CD4-positive, alpha-beta T cell treated with Interleukin-6 at 100 ng/mL for 8 hours (primary cell): ENCODE measurements at regions not wholly inside any gene's neighbourhood (a gene's known extent, or its start where the extent isn't known, plus 50 kb on each side); places are given as distances from the start of the nearest gene placed in this dataset.

Source experiments
- DNase-seq: peaks from one replicate; pipeline ENCODE4 v3.0.0-alpha.2; 2020; ENCODE audit warnings: mixed read lengths, low spot score

DNA sequence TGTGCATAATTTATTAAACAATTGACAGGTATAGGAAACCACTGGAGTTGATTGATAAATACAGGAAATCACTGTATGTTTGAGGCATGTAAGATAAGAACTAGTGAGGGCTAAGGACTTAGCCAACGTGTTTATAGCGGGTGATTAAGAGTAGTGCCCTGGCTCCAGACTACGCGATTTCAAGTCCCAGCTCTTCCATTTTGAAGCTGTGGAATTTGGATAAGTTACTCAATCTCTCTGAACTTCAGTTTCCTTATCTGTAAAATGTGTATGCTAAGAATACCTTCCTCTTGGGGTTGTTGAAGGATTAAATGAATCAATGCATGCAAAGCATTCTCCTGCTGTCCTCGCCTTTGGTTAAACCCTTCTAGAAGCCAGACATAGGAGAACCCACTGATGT, 143.3 kb upstream of the GJB5 start:
- no peak for DNase-seq

DNA sequence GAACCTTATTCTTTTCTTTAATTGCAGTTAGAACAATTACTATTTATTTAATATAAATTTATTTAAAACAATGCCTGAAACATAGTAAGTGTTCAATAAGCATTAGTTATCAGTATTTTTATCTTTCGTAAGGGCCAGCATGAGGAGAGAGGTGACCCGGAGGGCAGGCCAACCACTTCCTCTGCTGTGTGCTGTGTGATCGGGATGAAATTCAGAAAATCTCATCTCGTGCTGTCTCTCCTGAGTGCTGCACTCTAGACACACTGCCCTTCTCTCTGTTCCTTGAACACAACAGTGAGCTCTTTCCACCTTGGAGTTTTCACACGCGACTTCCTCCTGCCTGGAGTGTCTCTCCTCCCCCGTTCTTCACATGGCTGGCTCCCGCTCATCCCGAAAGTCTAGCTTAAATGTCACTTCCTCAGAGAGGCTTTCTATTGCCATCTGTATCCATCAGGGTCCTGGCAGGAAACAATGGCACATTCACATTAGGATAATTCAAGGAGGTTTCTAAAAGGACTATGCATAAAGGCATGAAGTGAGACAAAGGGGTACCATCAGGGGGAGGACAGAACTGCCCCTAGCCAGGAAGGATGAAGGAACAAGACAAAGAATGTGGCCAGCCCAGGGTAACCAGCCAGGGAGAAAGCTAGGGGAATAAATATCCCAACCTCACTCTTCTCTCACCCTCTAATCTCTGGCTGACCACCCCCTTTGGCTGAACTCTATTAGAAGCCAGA, 142.6 kb upstream of the GJB5 start:
- no peak for DNase-seq

DNA sequence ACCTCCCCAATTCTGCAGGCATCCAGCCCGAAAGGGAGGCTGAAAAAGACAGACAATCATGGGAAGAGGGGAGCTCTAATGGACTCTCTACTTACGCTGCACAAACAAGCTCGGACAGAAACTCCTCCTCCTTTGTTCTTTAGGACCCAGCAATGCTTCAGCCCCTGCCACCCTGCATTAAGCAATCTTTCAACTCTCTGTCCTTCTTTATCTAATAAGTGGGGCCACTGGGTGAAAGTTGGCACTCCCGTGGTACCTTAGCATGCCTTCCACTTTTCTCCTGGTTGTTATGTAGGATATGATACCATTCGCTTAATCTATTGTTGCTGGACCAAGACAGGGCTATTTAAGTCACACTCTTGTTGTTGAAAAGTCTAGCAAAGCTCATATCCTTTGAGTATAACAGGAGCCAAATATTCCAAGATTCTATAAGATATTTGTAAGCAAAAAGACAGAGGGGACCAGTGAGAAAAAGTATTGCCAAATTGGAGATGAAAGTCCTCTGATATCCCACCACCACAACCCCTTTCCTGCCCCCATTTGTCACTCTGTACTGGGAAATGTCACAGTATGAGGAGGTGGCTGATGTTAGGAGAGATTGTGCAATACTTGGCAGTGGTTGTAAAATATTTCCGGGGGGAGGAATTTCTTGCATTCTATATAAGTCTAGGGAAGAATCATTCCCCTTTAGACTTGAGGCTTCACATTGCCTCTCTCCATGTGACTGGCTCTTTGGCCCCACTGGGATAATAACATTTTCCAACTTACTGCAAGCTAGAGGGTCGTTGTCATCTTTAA, 137.3 kb upstream of the GJB5 start:
- DNase-seq = no peak

DNA sequence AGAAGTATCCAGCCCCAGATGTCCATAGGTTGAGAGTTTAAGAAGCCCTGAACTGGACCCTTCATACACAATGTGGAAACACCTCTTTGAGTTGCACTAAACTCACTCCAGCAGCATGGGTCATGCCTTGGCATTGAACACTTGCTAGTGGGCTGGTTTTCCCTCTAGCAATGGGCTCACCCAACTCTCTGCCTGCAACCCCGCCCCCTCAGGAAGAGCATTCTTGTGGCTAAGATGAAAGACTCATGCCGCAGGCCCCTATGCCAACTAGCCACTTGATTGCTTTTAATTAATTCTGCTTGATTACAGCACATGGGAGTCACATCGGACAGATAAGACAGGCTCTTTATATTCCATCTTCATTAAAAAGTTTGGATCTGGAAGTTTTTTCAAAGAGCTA, 136.5 kb upstream of the GJB5 start:
- DNase-seq = no peak

DNA sequence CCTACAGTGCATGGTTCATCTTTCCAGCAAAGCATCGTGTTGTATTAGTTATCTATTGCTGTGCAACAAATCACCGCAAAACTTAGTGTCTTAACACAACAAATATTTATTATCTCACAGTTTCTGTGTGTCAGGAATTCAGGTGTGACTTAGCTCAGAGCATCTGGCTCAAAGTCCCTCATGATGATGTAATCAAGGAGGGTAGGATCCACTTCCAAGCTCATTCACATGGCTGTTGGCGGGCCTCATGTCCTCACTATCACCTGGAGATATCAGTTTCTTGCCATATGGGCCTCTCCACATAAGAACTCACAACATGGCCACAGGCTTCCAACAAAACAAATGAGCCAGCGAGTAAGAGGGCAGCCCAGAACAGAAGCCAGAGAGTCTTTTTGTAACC, 135.6 kb upstream of the GJB5 start:
- DNase-seq = no peak

DNA sequence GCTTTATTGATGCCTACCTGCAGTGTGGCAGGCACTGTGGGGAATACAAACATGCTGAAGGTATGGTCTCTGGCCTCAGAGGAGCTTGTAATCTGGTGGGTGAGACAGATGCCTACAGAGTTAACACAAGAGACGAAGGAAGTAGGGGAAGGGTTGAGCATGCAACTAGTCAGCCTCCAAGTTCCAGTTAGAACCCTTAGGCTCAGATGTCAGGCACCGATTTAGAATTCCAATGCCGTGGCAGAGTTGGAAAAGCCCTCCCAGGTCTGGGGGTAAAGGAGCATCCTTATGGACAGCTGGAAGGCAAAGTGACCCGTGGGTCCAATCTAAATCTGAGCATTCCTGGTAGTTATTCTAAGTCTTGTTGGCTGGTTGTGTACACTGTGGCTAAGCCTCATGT, 132.9 kb upstream of the GJB5 start:
- DNase-seq = no peak

DNA sequence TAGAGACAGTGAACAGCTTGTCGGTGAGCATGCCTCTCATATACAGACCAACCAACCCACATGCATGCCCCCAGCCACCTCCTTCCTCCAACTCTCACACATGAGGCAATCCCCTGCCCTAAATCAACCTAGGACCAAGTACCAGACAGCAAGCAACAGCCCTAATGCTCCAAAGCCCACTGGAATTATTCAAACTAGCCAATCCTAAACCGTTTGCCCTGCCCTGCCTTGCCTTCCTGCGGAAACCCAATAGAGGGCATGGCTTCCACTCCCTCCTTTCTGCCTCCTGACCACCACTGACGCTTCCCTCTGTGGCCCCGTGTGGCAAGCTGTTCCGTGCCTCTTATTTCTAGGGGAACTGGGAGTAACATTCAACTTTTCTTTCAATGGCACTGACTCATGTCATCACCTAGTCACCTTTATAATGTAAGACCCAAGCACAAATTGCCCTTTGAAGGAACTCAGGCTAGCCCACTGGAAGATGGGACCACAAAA, 129.3 kb upstream of the GJB5 start:
- no peak for DNase-seq

DNA sequence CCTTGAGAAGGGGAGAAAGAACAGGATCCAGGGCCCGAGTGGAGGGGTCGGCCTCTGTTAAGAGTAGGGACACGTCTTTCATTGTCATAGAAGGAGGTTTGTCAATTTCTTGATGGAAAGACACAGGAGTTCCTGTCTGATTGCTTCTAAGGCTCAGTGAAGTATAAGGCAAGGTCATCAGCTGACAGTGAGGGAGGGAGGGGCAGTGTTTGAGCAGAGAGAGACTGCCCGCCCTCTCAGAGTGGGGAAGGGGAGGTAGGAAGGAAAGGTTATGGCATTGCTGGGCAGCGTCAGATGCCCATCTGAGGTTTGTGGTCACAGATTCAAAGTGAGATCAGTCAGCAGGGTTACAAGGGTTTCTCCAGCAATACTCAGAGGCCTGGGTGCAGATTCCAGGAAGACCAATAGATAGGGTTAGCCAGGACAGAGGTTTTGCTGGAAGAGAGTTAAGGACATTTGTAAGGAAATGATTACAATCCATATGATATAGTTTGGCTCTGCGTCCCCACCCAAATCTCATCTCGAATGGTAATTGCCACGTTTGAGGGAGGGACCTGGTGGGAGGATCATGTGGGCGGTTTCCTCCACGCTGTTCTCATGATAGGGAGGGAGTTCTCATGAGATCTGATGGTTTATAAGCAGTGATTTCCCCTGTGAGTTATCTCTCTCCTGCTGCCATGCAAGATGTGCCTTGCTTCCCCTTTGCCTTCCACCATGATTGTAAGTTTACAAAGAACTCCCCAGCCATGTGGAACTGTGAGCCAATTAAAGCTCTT, 127.2 kb upstream of the GJB5 start:
- DNase-seq = no peak

DNA sequence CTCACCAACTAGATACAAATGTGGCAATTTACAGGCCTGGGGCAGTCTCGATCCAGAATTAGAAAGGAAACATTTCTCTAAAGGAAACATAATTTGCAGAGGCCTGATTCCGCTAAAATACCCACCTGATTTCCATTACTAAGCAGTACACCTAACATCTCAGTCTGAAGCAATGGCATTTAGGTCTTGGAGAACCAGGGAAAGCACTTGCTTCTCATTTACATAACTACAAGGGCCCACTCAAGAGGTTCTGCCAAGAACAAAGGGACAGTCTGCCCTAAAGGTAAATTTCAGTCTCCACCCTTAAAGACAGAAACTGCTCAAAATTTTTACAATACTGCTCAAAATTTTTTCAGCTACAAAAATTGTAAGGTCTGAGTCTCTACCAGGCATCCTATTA, 123.7 kb upstream of the GJB5 start:
- DNase-seq = no peak

DNA sequence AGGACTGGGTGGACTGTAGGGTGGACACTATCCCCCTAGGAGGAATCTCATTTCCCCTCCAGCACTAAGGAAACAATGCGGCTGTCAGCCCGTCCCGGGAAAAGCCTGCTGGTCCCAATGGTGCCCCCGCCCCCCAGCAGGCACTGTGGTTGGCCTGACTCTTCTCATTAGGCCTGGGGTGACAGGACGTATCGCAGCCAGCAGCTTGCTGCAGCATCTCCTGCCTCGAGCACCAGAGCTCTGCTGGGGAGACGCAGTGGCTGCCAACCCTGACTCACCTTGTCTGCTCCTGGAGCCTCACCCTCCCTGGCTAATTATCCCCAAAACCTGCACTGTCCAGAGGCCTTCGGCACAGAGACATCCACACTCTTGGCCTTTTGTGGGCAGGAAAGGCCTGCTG, 115.1 kb upstream of the GJB5 start:
- DNase-seq = no peak

DNA sequence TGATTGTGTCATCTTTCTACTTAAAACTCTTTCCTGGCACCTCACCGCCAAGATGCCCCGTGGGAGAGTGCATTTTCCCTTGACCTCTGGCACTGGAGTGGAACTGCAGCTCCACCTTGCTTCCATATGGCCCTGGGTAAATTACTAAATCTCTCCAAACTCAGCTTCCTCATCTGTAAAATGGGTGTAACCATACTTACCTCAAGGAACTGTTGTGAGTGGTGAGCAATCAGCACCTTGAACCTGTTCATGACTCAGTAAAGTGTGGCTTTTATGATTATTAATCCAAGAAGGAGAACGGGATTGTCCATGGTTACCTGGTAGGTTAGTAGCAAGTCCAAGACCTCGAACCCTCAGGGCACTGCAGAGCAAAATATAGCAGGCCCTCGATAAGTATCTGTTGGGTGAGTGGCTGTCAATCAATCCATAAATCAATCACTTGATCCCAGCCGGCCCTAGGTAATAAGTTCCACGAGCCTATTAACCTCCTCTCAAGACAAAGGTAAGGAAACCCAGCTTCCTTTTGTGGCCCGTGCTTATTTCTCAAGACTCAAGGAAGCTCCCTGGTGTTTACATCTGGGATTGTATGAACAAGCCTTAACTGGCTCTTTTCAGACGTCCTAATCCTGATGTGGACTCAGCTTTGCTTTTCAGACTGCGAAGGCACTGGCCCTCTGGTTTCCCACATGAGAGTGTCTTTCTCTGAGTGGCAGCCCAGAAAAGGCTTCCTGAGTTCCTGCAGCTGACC, 114.0 kb upstream of the GJB5 start:
- DNase-seq = no peak

DNA sequence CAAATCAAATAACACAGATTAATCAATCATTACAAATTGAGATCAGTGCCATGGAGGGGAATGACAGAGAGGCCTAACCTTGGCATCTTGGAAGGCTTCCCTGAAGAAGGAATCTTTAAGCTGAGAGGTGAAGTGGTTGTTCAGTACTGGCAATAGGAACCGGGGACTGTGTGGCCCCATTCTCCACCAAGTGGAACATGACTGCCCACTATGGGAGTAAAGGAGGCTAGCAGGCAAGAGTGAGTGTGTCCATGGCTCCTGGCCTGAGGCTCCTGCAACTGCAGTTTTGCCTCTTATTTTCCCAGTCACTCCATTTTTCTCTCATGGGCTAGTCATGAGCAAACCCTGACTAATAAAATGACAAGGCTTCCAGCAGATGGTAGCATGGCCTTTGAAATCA, 112.2 kb upstream of the GJB5 start:
- DNase-seq = no peak

DNA sequence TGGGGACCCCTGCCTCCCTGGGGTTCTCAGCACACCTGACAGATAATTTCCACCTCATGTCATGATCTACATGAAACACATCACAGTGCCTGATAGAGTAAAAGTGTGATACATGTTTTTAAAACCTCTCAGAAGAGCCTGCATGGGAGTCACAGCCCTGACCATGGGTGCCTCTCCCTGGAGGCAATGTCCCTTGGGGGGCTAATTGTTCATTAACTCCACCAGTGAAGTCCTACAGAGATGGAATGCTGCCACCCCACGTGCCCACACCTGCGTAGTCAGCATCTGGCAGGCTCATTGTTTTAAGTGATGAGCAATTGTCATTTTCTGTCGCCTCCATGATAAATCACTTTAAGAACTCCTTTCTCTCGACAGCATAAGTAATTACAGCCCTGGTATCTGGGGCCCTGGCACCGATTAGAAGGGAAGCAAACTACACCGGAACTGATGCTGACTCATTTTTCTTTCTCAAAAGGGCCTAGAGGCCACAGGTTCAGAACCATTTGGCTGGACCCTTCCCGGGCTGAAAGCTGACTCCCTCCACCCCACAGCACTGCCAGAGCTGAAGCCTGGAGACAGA, 109.6 kb upstream of the GJB5 start:
- no peak for DNase-seq

DNA sequence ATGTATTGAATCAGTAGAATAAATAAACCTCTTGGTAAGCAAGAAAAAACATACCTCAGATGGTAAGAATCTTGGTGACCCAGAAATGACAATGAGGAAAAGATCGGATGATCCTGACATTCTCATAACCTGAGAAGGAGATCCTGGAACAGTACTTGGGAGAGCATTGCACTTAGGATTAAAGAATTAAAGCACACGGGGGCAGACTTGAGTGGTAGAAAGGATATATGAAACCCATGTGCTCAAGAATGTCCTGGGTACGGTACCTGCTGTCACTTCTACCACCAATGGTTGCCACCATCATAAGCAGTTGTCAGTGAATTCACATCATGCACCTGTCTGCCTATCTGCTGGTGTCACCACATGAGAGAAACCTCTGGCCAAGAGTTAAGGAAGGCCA, 108.9 kb upstream of the GJB5 start:
- no peak for DNase-seq

DNA sequence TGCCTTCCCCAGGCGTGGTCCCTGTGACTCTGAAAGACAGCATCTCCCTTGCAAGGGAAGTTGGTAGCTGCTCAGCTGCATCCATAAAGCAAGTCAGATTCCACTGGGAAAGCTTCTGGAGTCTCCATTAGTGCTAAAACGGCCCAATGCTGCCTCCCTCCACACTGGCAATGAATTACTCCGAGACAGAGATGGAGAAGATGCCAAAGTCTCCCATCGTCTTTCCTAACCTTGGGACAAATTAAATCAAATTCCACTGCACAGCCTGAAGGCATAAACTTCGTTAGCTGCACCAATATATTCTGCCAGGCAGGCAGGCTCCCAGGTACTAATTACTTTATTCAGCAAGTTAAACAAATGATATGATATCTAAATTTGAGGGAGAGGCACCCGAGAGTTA, 106.3 kb upstream of the GJB5 start:
- DNase-seq = no peak

DNA sequence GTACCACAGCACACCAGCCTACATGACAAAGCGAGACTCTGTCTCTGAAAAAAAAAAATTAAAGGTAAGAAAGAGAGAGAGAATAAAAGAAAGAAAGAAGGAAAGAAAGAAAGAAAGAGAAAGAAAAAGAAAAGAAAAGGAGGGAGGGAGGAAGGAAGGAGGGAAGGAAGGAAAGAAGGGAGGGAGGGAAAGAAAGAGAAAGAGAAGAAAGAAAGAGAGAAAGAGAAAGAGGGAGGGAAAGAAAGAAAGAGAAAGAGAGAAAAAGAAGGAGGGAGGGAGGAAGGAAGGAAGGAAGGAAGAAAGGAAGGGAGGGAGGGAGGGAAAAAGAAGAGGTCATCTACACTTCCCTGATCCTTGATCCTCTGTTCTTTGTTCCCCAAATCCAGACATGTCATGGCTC, 104.8 kb upstream of the GJB5 start:
- no peak for DNase-seq

DNA sequence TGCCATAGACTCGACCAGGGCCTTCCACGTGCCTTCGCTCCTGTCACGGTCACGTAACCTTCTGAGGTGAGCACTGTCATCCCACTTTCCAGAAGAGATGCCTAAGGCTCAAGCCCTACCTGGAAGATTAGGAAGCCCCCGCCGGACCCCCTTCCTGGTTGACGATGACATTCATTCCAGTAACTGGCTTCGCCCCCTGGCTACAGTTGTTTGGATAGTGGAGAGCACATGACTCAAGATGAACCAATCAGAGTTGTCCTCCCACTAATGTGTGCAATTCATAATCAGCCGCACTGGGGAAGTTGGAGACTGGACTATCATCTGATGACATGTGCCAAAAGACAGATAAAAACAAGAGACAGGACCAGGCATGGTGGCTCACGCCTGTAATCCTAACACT, 104.0 kb upstream of the GJB5 start:
- DNase-seq = no peak

DNA sequence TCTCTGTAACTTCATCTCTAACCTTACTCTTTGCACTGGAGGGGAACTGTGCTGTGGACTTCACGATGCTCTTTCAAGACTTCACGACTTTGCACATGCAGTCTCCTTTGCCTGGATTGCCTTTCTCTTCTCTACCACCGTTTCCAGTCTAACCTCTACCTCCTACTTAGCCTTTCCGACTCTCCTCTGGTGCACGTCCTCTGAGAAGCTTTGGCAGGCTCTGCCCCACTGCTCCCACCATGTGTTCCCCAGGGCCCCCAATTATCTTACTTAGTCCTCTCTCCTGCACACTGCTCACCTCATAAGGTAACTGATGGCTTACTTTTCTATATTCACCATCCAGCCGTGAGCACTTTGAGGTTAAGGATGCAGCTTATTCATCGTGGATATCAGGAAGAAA, 101.7 kb upstream of the GJB5 start:
- no peak for DNase-seq

DNA sequence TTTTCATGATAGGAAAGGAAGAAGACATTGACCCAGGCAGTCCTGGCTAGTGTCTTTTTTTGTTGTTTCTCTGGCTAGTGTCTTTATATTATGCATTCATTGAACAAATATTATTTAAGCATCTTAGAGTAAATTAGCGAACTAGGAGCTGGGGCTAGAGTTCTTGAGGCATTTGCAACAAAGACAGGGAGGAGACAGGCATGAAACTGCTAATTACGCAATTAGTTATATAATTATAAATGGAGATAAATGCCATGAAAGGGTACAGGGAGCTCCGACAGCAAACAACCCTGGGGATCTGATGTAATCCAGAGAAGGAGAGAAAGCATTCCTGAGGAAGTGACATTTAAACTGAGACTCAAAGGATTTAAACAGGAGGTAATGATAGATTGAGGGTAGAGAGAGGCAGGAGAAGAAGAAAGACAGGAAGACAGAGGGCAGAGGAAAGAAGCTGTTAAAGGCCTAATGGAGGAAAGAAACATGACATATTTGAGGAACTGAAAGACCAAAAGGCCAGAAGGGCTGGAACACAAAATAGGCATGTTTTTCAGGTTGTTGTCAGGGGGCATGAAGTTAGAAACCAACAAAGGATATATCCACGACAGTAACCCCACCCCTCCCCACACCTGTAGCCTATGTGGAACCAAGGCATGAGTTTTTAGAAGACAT, 99.5 kb upstream of the GJB5 start:
- no peak for DNase-seq

DNA sequence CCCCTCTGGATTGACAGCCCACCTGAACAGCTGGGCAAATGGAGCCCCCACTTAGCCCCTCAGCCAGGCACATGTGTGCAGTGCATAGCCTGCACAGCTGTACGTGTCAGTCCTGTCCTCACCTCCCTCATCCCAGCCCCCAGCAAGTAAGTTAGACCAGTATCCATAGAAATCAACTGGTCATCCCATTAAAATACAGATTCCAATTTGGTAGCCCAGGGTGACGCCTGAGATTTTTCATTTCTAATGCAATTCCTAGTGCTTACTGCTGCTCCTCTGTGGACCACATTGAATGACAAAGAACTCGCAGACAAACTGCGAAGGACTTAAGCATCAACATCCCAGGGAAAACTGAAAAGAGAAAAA, 99.0 kb upstream of the GJB5 start:
- no peak for DNase-seq

DNA sequence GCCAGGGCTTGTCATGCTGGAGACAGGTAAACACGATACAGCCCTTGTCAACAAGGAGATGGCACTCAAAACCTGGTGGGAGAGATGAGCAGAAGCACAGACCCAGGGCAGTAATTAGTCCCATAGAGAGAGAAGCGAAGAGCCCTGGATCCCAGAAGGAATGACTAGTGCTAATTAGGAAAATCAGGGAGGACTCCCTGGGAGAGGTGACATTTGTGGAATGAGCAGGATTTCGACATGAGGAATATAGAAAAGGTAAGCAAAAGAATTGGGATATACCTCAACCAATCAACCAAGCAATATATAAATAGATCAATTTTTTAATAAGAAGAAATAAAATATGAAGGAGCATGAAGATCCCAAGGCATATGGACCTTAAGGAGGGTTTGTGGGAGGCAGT, 98.5 kb upstream of the GJB5 start:
- DNase-seq = no peak
